ENCODE measurements at regions not wholly inside any gene's neighbourhood (a gene's known extent, or its start where the extent isn't known, plus 50 kb on each side); places are given as distances from the start of the nearest gene placed in this dataset.
A peak's percentile ranks its signal among the peaks of the same experiment; 100 is the strongest.

- no peak for DNase-seq
- WGBS, 5 donors = 61 to 74% (median 68%) methylated on average over 3 of the region's 3 CpGs
- intact Hi-C loops (cut with DNase I; ENCODE audit: low total_unique reads) = no loop called here
- H3K27me3 ChIP-seq (replicated peaks in 1 of 7) = peaks cover 0 to 7% (median 0%) of the 10 kb centered on the region in 7 donors
- no peaks in the 10 kb centered on the region for H3K9me3 ChIP-seq
- H3K27ac ChIP-seq = peak overlapping the region in 5 of 8 donors; percentile 4 to 67 (median 57)
- TF ChIP-seq POLR2AphosphoS5 (IDR thresholded peaks at IDR 0.05) (no peak), POLR2A (IDR thresholded peaks at IDR 0.05) (no peak), CTCF (IDR thresholded peaks at IDR 0.05 in 8 of 11, conservative IDR thresholded peaks at IDR 0.05 in 3 of 11) (no peak)
- peaks cover 2 to 7% (median 4%) of the 10 kb centered on the region in 6 donors for H3K4me1 ChIP-seq
- H3K4me3 ChIP-seq = no peak overlapping the region
- H3K36me3 ChIP-seq = no peaks in the 10 kb centered on the region
Measured at GRCh38 chr1:112318698-112319370, 77.2 kb upstream of the CTTNBP2NL start.

- WGBS, 5 donors = 80 to 88% (median 83%) methylated on average over 6 of the region's 6 CpGs
- no peak overlapping the region for H3K4me3 ChIP-seq
- intact Hi-C loops (cut with DNase I; ENCODE audit: low total_unique reads) = no loop called here
- peaks cover 0 to 7% (median 0%) of the 10 kb centered on the region in 7 donors for H3K27me3 ChIP-seq (replicated peaks in 1 of 7)
- no peak for TF ChIP-seq POLR2AphosphoS5 (IDR thresholded peaks at IDR 0.05)
- TF ChIP-seq CTCF (IDR thresholded peaks at IDR 0.05 in 8 of 11, conservative IDR thresholded peaks at IDR 0.05 in 3 of 11) = no peak
- no peak for TF ChIP-seq POLR2A (IDR thresholded peaks at IDR 0.05)
- peaks cover 2 to 7% (median 4%) of the 10 kb centered on the region in 6 donors for H3K4me1 ChIP-seq
- peak overlapping the region in 4 of 8 donors; percentile 2 to 67 (median 62) for H3K27ac ChIP-seq
- H3K9me3 ChIP-seq = no peaks in the 10 kb centered on the region
- no peaks in the 10 kb centered on the region for H3K36me3 ChIP-seq
- DNase-seq = no peak
Measured at GRCh38 chr1:112319371-112320040, 76.5 kb upstream of the CTTNBP2NL start.

- Histone ChIP-seq H3K27me3 (replicated peaks in 1 of 7) (peaks cover 0 to 7% (median 0%) of the 10 kb centered on the region in 7 donors), H3K9me3 (no peaks in the 10 kb centered on the region), H3K4me1 (peaks cover 2 to 7% (median 4%) of the 10 kb centered on the region in 6 donors), H3K36me3 (no peaks in the 10 kb centered on the region), H3K27ac (peak overlapping the region in 1 of 8 donors; percentile 7), H3K4me3 (no peak overlapping the region)
- intact Hi-C loops (cut with DNase I; ENCODE audit: low total_unique reads) = no loop called here
- WGBS, 5 donors = 66 to 82% (median 68%) methylated on average over 2 of the region's 2 CpGs
- TF ChIP-seq POLR2A (IDR thresholded peaks at IDR 0.05) (no peak), CTCF (IDR thresholded peaks at IDR 0.05 in 8 of 11, conservative IDR thresholded peaks at IDR 0.05 in 3 of 11) (no peak), POLR2AphosphoS5 (IDR thresholded peaks at IDR 0.05) (no peak)
- DNase-seq = no peak
Measured at GRCh38 chr1:112320058-112320457, 76.0 kb upstream of the CTTNBP2NL start.

GRCh38 chr1:112322018-112322417 is 74.0 kb upstream of the CTTNBP2NL start:
- H3K27me3 ChIP-seq (replicated peaks in 1 of 7) = peaks cover 0 to 17% (median 0%) of the 10 kb centered on the region in 7 donors
- WGBS, 5 donors = 41 to 49% (median 48%) methylated on average over 7 of the region's 7 CpGs
- peaks cover 2 to 7% (median 4%) of the 10 kb centered on the region in 6 donors for H3K4me1 ChIP-seq
- DNase-seq = no peak
- no peak overlapping the region for H3K27ac ChIP-seq
- H3K4me3 ChIP-seq = no peak overlapping the region
- no peaks in the 10 kb centered on the region for H3K9me3 ChIP-seq
- intact Hi-C loops (cut with DNase I; ENCODE audit: low total_unique reads) = no loop called here
- TF ChIP-seq CTCF (IDR thresholded peaks at IDR 0.05 in 8 of 11, conservative IDR thresholded peaks at IDR 0.05 in 3 of 11) = no peak
- TF ChIP-seq POLR2A (IDR thresholded peaks at IDR 0.05) = no peak
- no peak for TF ChIP-seq POLR2AphosphoS5 (IDR thresholded peaks at IDR 0.05)
- no peaks in the 10 kb centered on the region for H3K36me3 ChIP-seq
